ENCODE measurements at regions not wholly inside any gene's neighbourhood (a gene's known extent, or its start where the extent isn't known, plus 50 kb on each side); places are given as distances from the start of the nearest gene placed in this dataset.
A peak's percentile ranks its signal among the peaks of the same experiment; 100 is the strongest.

DNA sequence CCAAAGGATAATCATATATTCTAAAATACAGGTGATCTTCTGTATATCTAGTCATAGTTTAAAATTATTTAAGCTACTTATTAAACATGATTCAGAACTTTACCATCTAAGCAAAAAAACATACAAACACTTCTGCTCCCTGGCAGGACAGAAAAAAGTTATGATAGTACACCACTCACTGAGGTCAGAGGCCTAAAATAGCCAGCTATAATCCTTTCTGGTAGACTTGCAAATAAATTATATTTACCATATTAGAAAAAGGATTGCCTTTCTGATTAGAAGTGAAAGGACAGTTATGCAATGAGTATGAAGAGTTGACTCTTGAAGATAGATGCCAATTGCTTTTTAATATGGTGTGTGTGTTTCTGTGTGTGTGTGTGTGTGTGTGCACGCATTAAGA lies 207.4 kb downstream of the BMP2 start:
- Histone ChIP-seq H3K9me3 (peaks cover 0 to 17% of the 10 kb centered on the region in 2 donors), H3K27ac (no peak overlapping the region), H3K4me3 (no peak overlapping the region), H3K27me3 (no peaks in the 10 kb centered on the region), H3K36me3 (no peaks in the 10 kb centered on the region), H3K4me1 (no peaks in the 10 kb centered on the region)
- intact Hi-C loops (cut with DNase I): no loop called here
- ATAC-seq (no peak), DNase-seq (no peak)
- TF ChIP-seq, protein P1, sequence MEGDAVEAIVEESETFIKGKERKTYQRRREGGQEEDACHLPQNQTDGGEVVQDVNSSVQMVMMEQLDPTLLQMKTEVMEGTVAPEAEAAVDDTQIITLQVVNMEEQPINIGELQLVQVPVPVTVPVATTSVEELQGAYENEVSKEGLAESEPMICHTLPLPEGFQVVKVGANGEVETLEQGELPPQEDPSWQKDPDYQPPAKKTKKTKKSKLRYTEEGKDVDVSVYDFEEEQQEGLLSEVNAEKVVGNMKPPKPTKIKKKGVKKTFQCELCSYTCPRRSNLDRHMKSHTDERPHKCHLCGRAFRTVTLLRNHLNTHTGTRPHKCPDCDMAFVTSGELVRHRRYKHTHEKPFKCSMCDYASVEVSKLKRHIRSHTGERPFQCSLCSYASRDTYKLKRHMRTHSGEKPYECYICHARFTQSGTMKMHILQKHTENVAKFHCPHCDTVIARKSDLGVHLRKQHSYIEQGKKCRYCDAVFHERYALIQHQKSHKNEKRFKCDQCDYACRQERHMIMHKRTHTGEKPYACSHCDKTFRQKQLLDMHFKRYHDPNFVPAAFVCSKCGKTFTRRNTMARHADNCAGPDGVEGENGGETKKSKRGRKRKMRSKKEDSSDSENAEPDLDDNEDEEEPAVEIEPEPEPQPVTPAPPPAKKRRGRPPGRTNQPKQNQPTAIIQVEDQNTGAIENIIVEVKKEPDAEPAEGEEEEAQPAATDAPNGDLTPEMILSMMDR (IDR thresholded peaks at IDR 0.05): no peak

DNA sequence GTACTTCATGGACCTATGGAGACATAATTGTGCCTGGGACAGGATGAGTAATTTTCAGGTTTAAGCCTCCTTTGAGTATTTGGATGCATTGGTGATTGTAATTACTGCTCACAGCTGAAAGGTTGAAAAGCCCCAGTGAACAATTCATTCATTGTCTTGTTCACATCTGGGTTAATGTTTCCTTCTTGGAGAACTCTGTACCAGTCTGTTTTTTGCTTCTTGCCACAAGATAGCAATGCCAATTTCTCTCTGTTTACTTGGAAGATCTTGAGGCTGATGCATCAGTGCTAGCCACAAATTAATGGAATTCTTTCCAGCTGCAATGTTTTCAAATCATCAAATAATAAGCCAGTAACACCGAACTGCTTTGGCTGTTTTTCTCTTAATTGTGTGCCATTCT lies 207.8 kb downstream of the BMP2 start:
- intact Hi-C loops (cut with DNase I): no loop called here

DNA sequence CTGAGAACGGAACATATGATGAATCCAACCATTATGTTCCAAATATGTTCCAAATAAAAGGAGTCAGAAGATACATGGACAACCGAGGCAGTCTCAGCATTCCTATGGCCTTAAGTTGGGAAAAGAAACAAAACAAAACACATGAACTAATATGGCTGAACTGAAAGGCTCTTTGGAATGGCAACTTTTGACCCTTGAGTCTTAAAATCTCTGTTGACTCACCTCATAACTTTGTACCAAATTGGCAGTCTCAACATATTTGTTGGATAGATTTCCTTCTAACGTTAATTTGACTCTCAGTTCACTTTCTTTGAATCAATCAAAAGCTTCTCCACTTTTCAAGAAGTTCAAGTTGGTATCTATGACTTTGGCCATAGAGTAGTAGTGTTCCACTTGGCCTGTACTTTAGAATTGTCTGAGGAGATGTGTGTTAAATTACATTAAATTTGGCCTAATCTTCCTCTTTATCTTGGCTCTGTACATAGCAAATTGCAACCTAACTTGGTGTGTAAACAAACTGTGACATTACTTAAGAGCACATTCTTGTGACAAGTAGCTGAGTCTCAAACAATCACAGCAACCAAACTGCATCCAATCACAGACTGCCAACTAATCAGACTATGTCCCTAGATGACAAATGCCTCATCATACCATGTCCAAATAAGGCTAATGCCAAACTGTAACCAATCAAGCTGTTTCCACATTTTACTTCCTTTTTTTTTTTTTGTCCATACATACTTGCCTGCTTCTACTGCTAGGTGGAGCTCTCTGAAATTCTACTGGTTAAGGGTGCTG lies 208.8 kb downstream of the BMP2 start:
- ATAC-seq (no peak), DNase-seq (no peak)
- Histone ChIP-seq H3K9me3 (peaks cover 0 to 17% of the 10 kb centered on the region in 2 donors), H3K4me3 (no peak overlapping the region), H3K4me1 (no peaks in the 10 kb centered on the region), H3K36me3 (no peaks in the 10 kb centered on the region), H3K27ac (no peak overlapping the region), H3K27me3 (no peaks in the 10 kb centered on the region)
- TF ChIP-seq, protein P1 (IDR thresholded peaks at IDR 0.05): no peak
- intact Hi-C loops (cut with DNase I): no loop called here

More for the DNA sequence above, 207.8 kb downstream of the BMP2 start:
- DNase-seq (no peak), ATAC-seq (no peak)
- Histone ChIP-seq H3K4me1 (no peaks in the 10 kb centered on the region), H3K9me3 (peaks cover 0 to 17% of the 10 kb centered on the region in 2 donors), H3K4me3 (no peak overlapping the region), H3K27me3 (no peaks in the 10 kb centered on the region), H3K27ac (no peak overlapping the region), H3K36me3 (no peaks in the 10 kb centered on the region)
- TF ChIP-seq, protein P1 (IDR thresholded peaks at IDR 0.05): no peak

DNA sequence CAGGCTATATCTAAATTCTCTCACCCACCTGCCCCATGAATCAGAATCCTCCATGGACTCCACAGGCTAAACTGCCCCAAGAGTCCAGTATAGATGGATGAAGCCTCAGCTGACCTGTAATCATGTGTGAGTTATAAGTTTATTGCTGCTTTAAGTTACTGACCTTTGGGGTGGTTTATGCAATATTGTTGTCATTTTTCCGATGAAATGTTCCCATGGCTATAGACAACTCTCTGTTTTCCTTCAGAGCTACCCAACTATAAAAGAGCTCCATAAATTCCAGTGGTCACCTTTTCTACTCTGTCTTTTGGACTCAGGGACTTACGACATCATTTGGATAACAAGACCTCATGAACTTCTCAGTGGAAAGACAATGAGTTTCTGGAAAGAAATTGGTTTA lies 212.1 kb downstream of the BMP2 start:
- ATAC-seq (no peak), DNase-seq (no peak)
- Histone ChIP-seq H3K27me3 (no peaks in the 10 kb centered on the region), H3K27ac (no peak overlapping the region), H3K4me1 (no peaks in the 10 kb centered on the region), H3K36me3 (no peaks in the 10 kb centered on the region), H3K4me3 (no peak overlapping the region), H3K9me3 (peaks cover 0 to 14% of the 10 kb centered on the region in 2 donors)
- intact Hi-C loops (cut with DNase I): no loop called here
- TF ChIP-seq, protein P1 (IDR thresholded peaks at IDR 0.05): no peak

DNA sequence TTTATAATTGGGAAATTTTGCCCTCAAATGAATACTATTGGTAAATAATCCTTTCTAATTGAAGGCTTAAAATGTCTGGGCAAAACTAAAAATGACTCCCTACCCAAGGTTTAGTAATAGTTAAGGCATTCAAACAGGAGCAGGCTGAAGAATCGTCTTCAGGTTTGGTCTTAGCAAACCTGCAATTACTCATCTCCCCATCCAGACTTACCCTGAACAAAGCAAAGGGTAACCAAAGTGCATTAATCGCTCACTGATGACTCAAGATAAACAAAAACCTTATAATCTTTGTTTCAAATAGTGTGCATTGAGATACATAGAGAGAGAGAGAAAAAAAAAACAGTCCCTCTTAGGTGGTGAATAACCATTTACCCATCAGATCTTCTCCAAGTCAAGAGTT lies 225.5 kb downstream of the BMP2 start:
- H3K4me1 ChIP-seq: no peaks in the 10 kb centered on the region
- no peak overlapping the region for H3K4me3 ChIP-seq
- TF ChIP-seq, protein P1 (IDR thresholded peaks at IDR 0.05): no peak
- H3K27ac ChIP-seq: no peak overlapping the region
- DNase-seq: no peak
- no peaks in the 10 kb centered on the region for H3K9me3 ChIP-seq
- peak; percentile 40 for ATAC-seq
- H3K27me3 ChIP-seq: no peaks in the 10 kb centered on the region
- intact Hi-C loops (cut with DNase I): no loop called here
- H3K36me3 ChIP-seq: no peaks in the 10 kb centered on the region
